ENCODE measurements at regions not wholly inside any gene's neighbourhood (a gene's known extent, or its start where the extent isn't known, plus 50 kb on each side); places are given as distances from the start of the nearest gene placed in this dataset.

GRCh38 chr2:43043553-43043870, 182.9 kb downstream of the ZFP36L2 start:
- no peak overlapping the region for H3K27ac ChIP-seq
- TF ChIP-seq ZFX (IDR thresholded peaks at IDR 0.05) (no peak), CTCF (conservative IDR thresholded peaks at IDR 0.05) (no peak)

- TF ChIP-seq CTCF (conservative IDR thresholded peaks at IDR 0.05) (no peak), ZFX (IDR thresholded peaks at IDR 0.05) (no peak)
- H3K27ac ChIP-seq, result no peak overlapping the region
These were observed 184.6 kb downstream of the ZFP36L2 start for GRCh38 chr2:43041661-43042360.

- TF ChIP-seq ZFX (IDR thresholded peaks at IDR 0.05) (no peak), CTCF (conservative IDR thresholded peaks at IDR 0.05) (no peak)
- no peak overlapping the region for H3K27ac ChIP-seq
These were observed 185.2 kb downstream of the ZFP36L2 start for GRCh38 chr2:43041173-43041591.

- TF ChIP-seq CTCF (conservative IDR thresholded peaks at IDR 0.05), result no peak
- TF ChIP-seq ZFX (IDR thresholded peaks at IDR 0.05), result no peak
- no peak overlapping the region for H3K27ac ChIP-seq
These were observed 186.1 kb downstream of the ZFP36L2 start for GRCh38 chr2:43040084-43040854.

- H3K27ac ChIP-seq, result no peak overlapping the region
- no peak for TF ChIP-seq CTCF (conservative IDR thresholded peaks at IDR 0.05)
- TF ChIP-seq ZFX (IDR thresholded peaks at IDR 0.05), result no peak
These were observed 186.9 kb downstream of the ZFP36L2 start for GRCh38 chr2:43039376-43040080.

GRCh38 chr2:43038696-43039094, 187.7 kb downstream of the ZFP36L2 start:
- H3K27ac ChIP-seq, result no peak overlapping the region
- TF ChIP-seq ZFX (IDR thresholded peaks at IDR 0.05) (no peak), CTCF (conservative IDR thresholded peaks at IDR 0.05) (no peak)
